Retinal pigment epithelial cell (primary cell): ENCODE measurements at regions not wholly inside any gene's neighbourhood (a gene's known extent, or its start where the extent isn't known, plus 50 kb on each side); places are given as distances from the start of the nearest gene placed in this dataset.
"Not testable (repeated sequence)": the region's sequence is repeated elsewhere in the genome, so short reads cannot be mapped to it uniquely, and the experiment has no call there.

Experiments
- DNase-seq: peaks from one replicate; pipeline ENCODE4 v3.0.0-alpha.2; 2010; ENCODE audit warnings: low read depth
- H3K4me3 ChIP-seq: 2 replicates; pipeline ENCODE4 v1.5.1; 2011; ENCODE audit warnings: mild to moderate bottlenecking, low read length, control low read depth, moderate library complexity
- TF ChIP-seq, protein P1 (sequence below): conservative IDR thresholded peaks from 2 replicates; pipeline ENCODE4 v1.5.1; 2011; ENCODE audit warnings: low read depth, low read length, control low read depth, inconsistent platforms

- TF ChIP-seq, protein P1, sequence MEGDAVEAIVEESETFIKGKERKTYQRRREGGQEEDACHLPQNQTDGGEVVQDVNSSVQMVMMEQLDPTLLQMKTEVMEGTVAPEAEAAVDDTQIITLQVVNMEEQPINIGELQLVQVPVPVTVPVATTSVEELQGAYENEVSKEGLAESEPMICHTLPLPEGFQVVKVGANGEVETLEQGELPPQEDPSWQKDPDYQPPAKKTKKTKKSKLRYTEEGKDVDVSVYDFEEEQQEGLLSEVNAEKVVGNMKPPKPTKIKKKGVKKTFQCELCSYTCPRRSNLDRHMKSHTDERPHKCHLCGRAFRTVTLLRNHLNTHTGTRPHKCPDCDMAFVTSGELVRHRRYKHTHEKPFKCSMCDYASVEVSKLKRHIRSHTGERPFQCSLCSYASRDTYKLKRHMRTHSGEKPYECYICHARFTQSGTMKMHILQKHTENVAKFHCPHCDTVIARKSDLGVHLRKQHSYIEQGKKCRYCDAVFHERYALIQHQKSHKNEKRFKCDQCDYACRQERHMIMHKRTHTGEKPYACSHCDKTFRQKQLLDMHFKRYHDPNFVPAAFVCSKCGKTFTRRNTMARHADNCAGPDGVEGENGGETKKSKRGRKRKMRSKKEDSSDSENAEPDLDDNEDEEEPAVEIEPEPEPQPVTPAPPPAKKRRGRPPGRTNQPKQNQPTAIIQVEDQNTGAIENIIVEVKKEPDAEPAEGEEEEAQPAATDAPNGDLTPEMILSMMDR: no peak
- no peak overlapping the region for H3K4me3 ChIP-seq
- DNase-seq: no peak
Observed at GRCh38 chr2:2787301-2787907, 456.3 kb upstream of the MYT1L start.

DNA sequence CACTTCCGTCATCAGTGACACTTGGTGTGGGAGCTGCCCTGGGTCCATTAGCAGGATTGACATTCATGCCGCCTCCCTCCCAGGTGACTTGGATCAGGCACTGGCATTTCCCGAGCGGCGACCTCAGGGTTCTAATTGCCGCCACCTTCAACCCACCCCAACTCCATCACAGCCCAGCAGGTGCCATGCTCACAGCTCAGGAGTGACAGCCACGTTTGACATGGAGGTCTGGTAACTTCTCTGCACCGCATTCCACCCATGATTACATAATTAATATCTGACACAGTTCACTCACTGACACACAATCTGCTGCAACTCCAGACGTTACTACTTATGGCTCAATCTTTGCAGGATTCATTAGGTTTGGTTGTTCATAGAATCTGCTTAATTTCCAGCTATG is 450.9 kb upstream of the MYT1L start:
- TF ChIP-seq, protein P1: no peak
- no peak overlapping the region for H3K4me3 ChIP-seq
- DNase-seq: no peak

- TF ChIP-seq, protein P1: no peak
- DNase-seq: no peak
- H3K4me3 ChIP-seq: no peak overlapping the region
Observed at GRCh38 chr2:2779727-2780126, 448.7 kb upstream of the MYT1L start.

GRCh38 chr2:2777876-2778275 is 446.8 kb upstream of the MYT1L start:
- TF ChIP-seq, protein P1: no peak

DNA sequence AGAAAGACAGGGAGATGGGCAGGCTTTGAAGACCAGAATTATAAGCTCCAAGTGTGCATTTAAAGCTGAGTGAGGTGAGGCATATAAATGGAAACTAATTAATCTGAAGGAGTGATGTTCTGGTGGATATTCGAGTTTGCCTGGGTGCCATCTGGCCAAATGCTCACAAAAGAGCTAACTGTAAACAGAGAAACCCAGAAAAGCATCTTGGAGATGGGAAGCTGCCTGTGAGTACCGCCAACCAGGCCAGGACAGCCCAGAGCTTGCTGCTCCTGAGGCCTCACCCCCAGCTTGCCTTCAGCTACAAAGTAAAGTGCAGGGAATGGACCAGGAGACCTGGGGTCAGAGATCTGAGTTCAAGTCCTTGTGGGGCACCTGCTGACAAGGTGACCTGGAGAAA is 446.1 kb upstream of the MYT1L start:
- no peak overlapping the region for H3K4me3 ChIP-seq
- TF ChIP-seq, protein P1: no peak
- no peak for DNase-seq

More at GRCh38 chr2:2777876-2778275, 446.8 kb upstream of the MYT1L start:
- DNase-seq: no peak
- no peak overlapping the region for H3K4me3 ChIP-seq

DNA sequence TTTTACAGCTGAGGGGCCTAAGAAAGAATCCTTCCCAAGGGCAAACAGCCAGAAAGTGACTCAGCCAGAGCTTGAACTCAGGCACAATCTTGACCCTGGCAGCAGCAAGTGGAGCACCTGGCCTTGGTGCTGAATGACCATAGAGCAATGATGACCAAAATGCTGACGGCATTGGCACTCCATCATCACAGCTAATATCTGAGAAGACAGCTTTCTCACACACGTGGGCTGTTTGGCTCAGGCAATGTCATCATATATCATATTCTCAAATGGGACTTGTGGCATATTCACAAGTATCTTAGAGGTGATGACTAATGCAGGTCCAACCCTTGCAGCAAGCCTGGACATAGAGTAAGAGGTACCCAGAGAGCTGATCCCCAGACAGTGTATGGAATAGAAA is 443.9 kb upstream of the MYT1L start:
- TF ChIP-seq, protein P1: no peak
- no peak for DNase-seq
- H3K4me3 ChIP-seq: no peak overlapping the region

GRCh38 chr2:2773692-2774091 is 442.6 kb upstream of the MYT1L start:
- DNase-seq: no peak
- H3K4me3 ChIP-seq: no peak overlapping the region
- TF ChIP-seq, protein P1: no peak

- H3K4me3 ChIP-seq, DNase-seq: not testable (repeated sequence)
Observed at GRCh38 chr2:2773080-2773479, 442.0 kb upstream of the MYT1L start.
